Liver (tissue), 8 donors: ENCODE measurements at regions not wholly inside any gene's neighbourhood (a gene's known extent, or its start where the extent isn't known, plus 50 kb on each side); places are given as distances from the start of the nearest gene placed in this dataset.

ENCODE experiments used
- DNase-seq: peaks from one replicate; pipeline ENCODE4 v3.0.0-alpha.2; 2017; ENCODE audit warnings: low spot score
- H3K27ac ChIP-seq, 2 donors: one replicate each; pipeline ENCODE4 v1.7.0; 2013; ENCODE audit warnings: inconsistent platforms in 2 of 2, low read length in 2 of 2, control low read depth in 1 of 2, low read depth in 1 of 2, mild to moderate bottlenecking in 1 of 2
- H3K27me3 ChIP-seq, 4 donors: one replicate each; pipeline versions ENCODE4 v1.6.1 to v1.7.0; 2013; ENCODE audit warnings: low read length in 3 of 4, inconsistent platforms in 1 of 4, mild to moderate bottlenecking in 1 of 4, moderate library complexity in 1 of 4; ENCODE audit not compliant: control insufficient read depth in 4 of 4, insufficient read depth in 4 of 4
- H3K36me3 ChIP-seq, 4 donors: one replicate each; pipeline versions ENCODE4 v1.6.1 to v1.7.0; 2013; ENCODE audit warnings: low read length in 3 of 4, mild to moderate bottlenecking in 3 of 4, low read depth in 1 of 4, moderate library complexity in 1 of 4; ENCODE audit not compliant: control insufficient read depth in 4 of 4, insufficient read depth in 3 of 4
- H3K4me1 ChIP-seq, 4 donors: one replicate each; pipeline versions ENCODE4 v1.6.1 to v1.7.0; 2013; ENCODE audit warnings: low read length in 3 of 4, mild to moderate bottlenecking in 3 of 4, moderate library complexity in 1 of 4; ENCODE audit not compliant: control insufficient read depth in 4 of 4, insufficient read depth in 4 of 4
- H3K4me3 ChIP-seq, 3 donors: one replicate each; pipeline versions ENCODE4 v1.6.1 to v1.7.0; 2013; ENCODE audit warnings: low read length in 3 of 3, control low read depth in 1 of 3, low read depth in 1 of 3, mild to moderate bottlenecking in 1 of 3
- H3K9ac ChIP-seq, 2 donors: one replicate each; pipeline ENCODE4 v1.7.0; 2013; ENCODE audit warnings: low read length in 2 of 2, mild to moderate bottlenecking in 2 of 2, moderate library complexity in 2 of 2, control low read depth in 1 of 2, low read depth in 1 of 2
- H3K9me3 ChIP-seq, 4 donors: one replicate each; pipeline versions ENCODE4 v1.6.1 to v1.7.0; 2013; ENCODE audit warnings: low read length in 3 of 4; ENCODE audit not compliant: control insufficient read depth in 4 of 4
- CTCF ChIP-seq: fragments of 150-350 bp; IDR thresholded peaks from 2 replicates; pipeline ENCODE4 v1.5.1; 2017; ENCODE audit warnings: improper control_type of control experiment, low read depth, low read length; ENCODE audit not compliant: missing input control
- EGR1 ChIP-seq, 2 donors: IDR thresholded peaks; 2 replicates each; pipeline ENCODE4 v1.6.1; 2016 to 2018; ENCODE audit warnings: antibody characterized with exemption in 2 of 2, low read depth in 2 of 2
- FOXA1 ChIP-seq: IDR thresholded peaks from 2 replicates; pipeline ENCODE4 v1.6.1; 2016; ENCODE audit warnings: antibody characterized with exemption
- FOXA2 ChIP-seq: IDR thresholded peaks from 2 replicates; pipeline ENCODE4 v1.6.1; 2016; ENCODE audit warnings: antibody characterized with exemption
- GABPA ChIP-seq, 2 donors: IDR thresholded peaks in 1 of 2; conservative IDR thresholded peaks in 1 of 2; 2 replicates each; pipeline ENCODE4 v1.6.1; 2016; ENCODE audit warnings: antibody characterized with exemption in 2 of 2, mild to moderate bottlenecking in 1 of 2, moderate library complexity in 1 of 2
- HNF4A ChIP-seq, 2 donors: conservative IDR thresholded peaks; 2 replicates each; pipeline ENCODE4 v1.6.1; 2016; ENCODE audit warnings: antibody characterized with exemption in 2 of 2, mild to moderate bottlenecking in 2 of 2
- HNF4G ChIP-seq: IDR thresholded peaks from 2 replicates; pipeline ENCODE4 v1.6.1; 2016; ENCODE audit warnings: antibody characterized with exemption
- JUND ChIP-seq, 2 donors: IDR thresholded peaks; 2 replicates each; pipeline ENCODE4 v1.6.1; 2016; ENCODE audit warnings: antibody characterized with exemption in 2 of 2
- NR2F2 ChIP-seq: IDR thresholded peaks from 2 replicates; pipeline ENCODE4 v1.6.1; 2016; ENCODE audit warnings: antibody characterized with exemption
- RAD21 ChIP-seq, 2 donors: IDR thresholded peaks; 2 replicates each; pipeline ENCODE4 v1.6.1; 2016; ENCODE audit warnings: antibody characterized with exemption in 2 of 2, mild to moderate bottlenecking in 2 of 2
- RXRA ChIP-seq, 2 donors: IDR thresholded peaks; 2 replicates each; pipeline ENCODE4 v1.6.1; 2017 to 2018; ENCODE audit warnings: antibody characterized with exemption in 2 of 2, mild to moderate bottlenecking in 1 of 2
- SP1 ChIP-seq: IDR thresholded peaks from 2 replicates; pipeline ENCODE4 v1.6.1; 2018; ENCODE audit warnings: antibody characterized with exemption, mild to moderate bottlenecking
- TAF1 ChIP-seq: conservative IDR thresholded peaks from 2 replicates; pipeline ENCODE4 v1.6.1; 2016; ENCODE audit warnings: antibody characterized with exemption, mild to moderate bottlenecking
- YY1 ChIP-seq: IDR thresholded peaks from 2 replicates; pipeline ENCODE4 v1.6.1; 2016; ENCODE audit warnings: antibody characterized with exemption, mild to moderate bottlenecking
- WGBS: extraction: QIAGEN DNeasy Blood & Tissue Kit; methylation state at CpG from one replicate; pipeline ENCODE4 v1.1.7; 2013; 5-methylcytosine and 5-hydroxymethylcytosine counted together
- TF ChIP-seq, protein P1 (sequence below): IDR thresholded peaks from 2 replicates; pipeline ENCODE4 v1.6.1; 2016; ENCODE audit warnings: antibody characterized with exemption, mild to moderate bottlenecking
- TF ChIP-seq, protein P2 (sequence below): IDR thresholded peaks from 2 replicates; pipeline ENCODE4 v1.6.1; 2016; ENCODE audit warnings: antibody characterized with exemption
- TF ChIP-seq, protein P3 (sequence below): IDR thresholded peaks from 2 replicates; pipeline ENCODE4 v1.6.1; 2016; ENCODE audit warnings: antibody characterized with exemption
- TF ChIP-seq, protein P4 (sequence below): IDR thresholded peaks from 2 replicates; pipeline ENCODE4 v1.6.1; 2016; ENCODE audit warnings: antibody characterized with exemption
- donor health status: healthy.
- donor health status: healthy.
- donor health status: healthy.
- donor health status: healthy.
- donor health status: healthy.

- Histone ChIP-seq H3K36me3 (no peaks in the 10 kb centered on the region), H3K27me3 (no peaks in the 10 kb centered on the region), H3K4me1 (no peaks in the 10 kb centered on the region), H3K4me3 (no peak overlapping the region), H3K9me3 (peaks cover 0 to 4% (median 0%) of the 10 kb centered on the region in 4 donors), H3K9ac (no peak overlapping the region), H3K27ac (no peak overlapping the region)
- WGBS, result 53% methylated on average over 3 of the region's 3 CpGs
- no peak for TF ChIP-seq FOXA2
- no peak for TF ChIP-seq FOXA1
- no peak for TF ChIP-seq HNF4A (conservative IDR thresholded peaks at IDR 0.05)
- TF ChIP-seq, protein P1, sequence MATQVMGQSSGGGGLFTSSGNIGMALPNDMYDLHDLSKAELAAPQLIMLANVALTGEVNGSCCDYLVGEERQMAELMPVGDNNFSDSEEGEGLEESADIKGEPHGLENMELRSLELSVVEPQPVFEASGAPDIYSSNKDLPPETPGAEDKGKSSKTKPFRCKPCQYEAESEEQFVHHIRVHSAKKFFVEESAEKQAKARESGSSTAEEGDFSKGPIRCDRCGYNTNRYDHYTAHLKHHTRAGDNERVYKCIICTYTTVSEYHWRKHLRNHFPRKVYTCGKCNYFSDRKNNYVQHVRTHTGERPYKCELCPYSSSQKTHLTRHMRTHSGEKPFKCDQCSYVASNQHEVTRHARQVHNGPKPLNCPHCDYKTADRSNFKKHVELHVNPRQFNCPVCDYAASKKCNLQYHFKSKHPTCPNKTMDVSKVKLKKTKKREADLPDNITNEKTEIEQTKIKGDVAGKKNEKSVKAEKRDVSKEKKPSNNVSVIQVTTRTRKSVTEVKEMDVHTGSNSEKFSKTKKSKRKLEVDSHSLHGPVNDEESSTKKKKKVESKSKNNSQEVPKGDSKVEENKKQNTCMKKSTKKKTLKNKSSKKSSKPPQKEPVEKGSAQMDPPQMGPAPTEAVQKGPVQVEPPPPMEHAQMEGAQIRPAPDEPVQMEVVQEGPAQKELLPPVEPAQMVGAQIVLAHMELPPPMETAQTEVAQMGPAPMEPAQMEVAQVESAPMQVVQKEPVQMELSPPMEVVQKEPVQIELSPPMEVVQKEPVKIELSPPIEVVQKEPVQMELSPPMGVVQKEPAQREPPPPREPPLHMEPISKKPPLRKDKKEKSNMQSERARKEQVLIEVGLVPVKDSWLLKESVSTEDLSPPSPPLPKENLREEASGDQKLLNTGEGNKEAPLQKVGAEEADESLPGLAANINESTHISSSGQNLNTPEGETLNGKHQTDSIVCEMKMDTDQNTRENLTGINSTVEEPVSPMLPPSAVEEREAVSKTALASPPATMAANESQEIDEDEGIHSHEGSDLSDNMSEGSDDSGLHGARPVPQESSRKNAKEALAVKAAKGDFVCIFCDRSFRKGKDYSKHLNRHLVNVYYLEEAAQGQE, result no peak
- TF ChIP-seq, protein P2, sequence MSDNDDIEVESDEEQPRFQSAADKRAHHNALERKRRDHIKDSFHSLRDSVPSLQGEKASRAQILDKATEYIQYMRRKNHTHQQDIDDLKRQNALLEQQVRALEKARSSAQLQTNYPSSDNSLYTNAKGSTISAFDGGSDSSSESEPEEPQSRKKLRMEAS, result no peak
- TF ChIP-seq TAF1, result no peak
- TF ChIP-seq GABPA (IDR thresholded peaks at IDR 0.05 in 1 of 2, conservative IDR thresholded peaks at IDR 0.05 in 1 of 2), result no peak
- TF ChIP-seq RAD21 (IDR thresholded peaks at IDR 0.05), result no peak
- TF ChIP-seq SP1, result no peak
- no peak for TF ChIP-seq YY1
- TF ChIP-seq JUND (IDR thresholded peaks at IDR 0.05), result no peak
- no peak for TF ChIP-seq NR2F2
- TF ChIP-seq, protein P3, sequence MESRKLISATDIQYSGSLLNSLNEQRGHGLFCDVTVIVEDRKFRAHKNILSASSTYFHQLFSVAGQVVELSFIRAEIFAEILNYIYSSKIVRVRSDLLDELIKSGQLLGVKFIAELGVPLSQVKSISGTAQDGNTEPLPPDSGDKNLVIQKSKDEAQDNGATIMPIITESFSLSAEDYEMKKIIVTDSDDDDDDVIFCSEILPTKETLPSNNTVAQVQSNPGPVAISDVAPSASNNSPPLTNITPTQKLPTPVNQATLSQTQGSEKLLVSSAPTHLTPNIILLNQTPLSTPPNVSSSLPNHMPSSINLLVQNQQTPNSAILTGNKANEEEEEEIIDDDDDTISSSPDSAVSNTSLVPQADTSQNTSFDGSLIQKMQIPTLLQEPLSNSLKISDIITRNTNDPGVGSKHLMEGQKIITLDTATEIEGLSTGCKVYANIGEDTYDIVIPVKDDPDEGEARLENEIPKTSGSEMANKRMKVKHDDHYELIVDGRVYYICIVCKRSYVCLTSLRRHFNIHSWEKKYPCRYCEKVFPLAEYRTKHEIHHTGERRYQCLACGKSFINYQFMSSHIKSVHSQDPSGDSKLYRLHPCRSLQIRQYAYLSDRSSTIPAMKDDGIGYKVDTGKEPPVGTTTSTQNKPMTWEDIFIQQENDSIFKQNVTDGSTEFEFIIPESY, result no peak
- TF ChIP-seq EGR1 (IDR thresholded peaks at IDR 0.05; ENCODE audit: low read depth in 2 of 2), result no peak
- TF ChIP-seq, protein P4, sequence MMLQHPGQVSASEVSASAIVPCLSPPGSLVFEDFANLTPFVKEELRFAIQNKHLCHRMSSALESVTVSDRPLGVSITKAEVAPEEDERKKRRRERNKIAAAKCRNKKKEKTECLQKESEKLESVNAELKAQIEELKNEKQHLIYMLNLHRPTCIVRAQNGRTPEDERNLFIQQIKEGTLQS, result no peak
- no peak for TF ChIP-seq CTCF
- no peak for TF ChIP-seq RXRA (IDR thresholded peaks at IDR 0.05)
- no peak for TF ChIP-seq HNF4G
- no peak for DNase-seq
Measured at GRCh38 chr6:169945117-169945516, 193.7 kb downstream of the ERMARD start.

- H3K27me3 ChIP-seq, result no peaks in the 10 kb centered on the region
- H3K9ac ChIP-seq, result no peak overlapping the region
- H3K27ac ChIP-seq, result no peak overlapping the region
- DNase-seq, result no peak
- H3K4me3 ChIP-seq, result no peak overlapping the region
- no peaks in the 10 kb centered on the region for H3K4me1 ChIP-seq
- H3K36me3 ChIP-seq, result no peaks in the 10 kb centered on the region
- H3K9me3 ChIP-seq, result peaks cover 0 to 4% (median 0%) of the 10 kb centered on the region in 4 donors
- TF ChIP-seq FOXA1 (no peak), RAD21 (IDR thresholded peaks at IDR 0.05) (no peak), TAF1 (no peak), NR2F2 (no peak), CTCF (no peak), RXRA (IDR thresholded peaks at IDR 0.05) (no peak), HNF4G (no peak), GABPA (IDR thresholded peaks at IDR 0.05 in 1 of 2, conservative IDR thresholded peaks at IDR 0.05 in 1 of 2) (no peak), YY1 (no peak), FOXA2 (no peak), SP1 (no peak), HNF4A (conservative IDR thresholded peaks at IDR 0.05) (no peak)
- TF ChIP-seq, protein P4, result no peak
- TF ChIP-seq, protein P3, result no peak
- TF ChIP-seq, protein P2, result no peak
Measured at GRCh38 chr6:169944415-169944814, 193.0 kb downstream of the ERMARD start.
